B cell (primary cell): ENCODE measurements at regions not wholly inside any gene's neighbourhood (a gene's known extent, or its start where the extent isn't known, plus 50 kb on each side); places are given as distances from the start of the nearest gene placed in this dataset.

Source experiments
- CTCF ChIP-seq: fragments of 200-600 bp; IDR thresholded peaks from one replicate; pipeline ENCODE4 v1.8.0; 2022; ENCODE audit warnings: antibody characterized with exemption, mild to moderate bottlenecking
- EZH2 ChIP-seq: IDR thresholded peaks from 2 replicates; pipeline ENCODE4 v1.6.1; 2012; ENCODE audit warnings: borderline replicate concordance, low read depth, mild to moderate bottlenecking, moderate library complexity, low read length; ENCODE audit not compliant: insufficient read depth, poor library complexity, severe bottlenecking

GRCh38 chr7:67387851-67388250, 391.2 kb downstream of the TYW1 start:
- TF ChIP-seq EZH2 (no peak), CTCF (no peak)
